IMR-90 (cell line): ENCODE measurements at regions not wholly inside any gene's neighbourhood (a gene's known extent, or its start where the extent isn't known, plus 50 kb on each side); places are given as distances from the start of the nearest gene placed in this dataset.

Source experiments
- ATAC-seq: fragments of 200-7000 bp; cut with Tn5 transposase; 2 replicates; pipeline ENCODE4 v1.9.1; 2020; ENCODE audit warnings: low read depth, mild to moderate bottlenecking, moderate library complexity
- BruUV-seq: library from RNA; stranded (reverse); fragments of 400-500 nt; replicated peaks from 2 replicates; lab custom pipeline; 2021; lab: Mats Ljungman, UMichigan
- CTCF ChIA-PET: fragments of 300-600 bp; formaldehyde crosslinking; extraction: SDS; loops from one replicate; lab custom pipeline; 2021; ENCODE audit warnings: antibody characterized with exemption; lab: Yijun Ruan, JAX
- POLR2A ChIA-PET: fragments of 300-600 bp; sonication (Branson Sonifier 250); formaldehyde crosslinking; loops from one replicate; lab custom pipeline; 2022; ENCODE audit warnings: antibody characterized with exemption; ENCODE audit not compliant: unreplicated experiment; lab: Charles Lee
- DNase-seq: peaks from one replicate; pipeline ENCODE4 v3.0.0; 2013
- H2AFZ ChIP-seq: replicated peaks from 2 replicates; pipeline ENCODE3; 2013; ENCODE audit warnings: low read length, mild to moderate bottlenecking; ENCODE audit not compliant: poor library complexity
- H2AK5ac ChIP-seq: 2 replicates; pipeline ENCODE4 v1.6.1; 2013; ENCODE audit warnings: low read depth, low read length, inconsistent platforms
- H2AK9ac ChIP-seq: replicated peaks from 2 replicates; pipeline ENCODE3; 2013; ENCODE audit warnings: mild to moderate bottlenecking, low read depth, low read length, moderate library complexity; ENCODE audit not compliant: poor library complexity
- H2BK120ac ChIP-seq: 2 replicates; pipeline ENCODE4 v1.6.1; 2013; ENCODE audit warnings: low read depth, low read length, inconsistent platforms
- H2BK15ac ChIP-seq: 3 replicates; pipeline ENCODE4 v1.6.1; 2013; ENCODE audit warnings: low read depth, low read length, inconsistent platforms
- H2BK20ac ChIP-seq: 2 replicates; pipeline ENCODE4 v1.6.1; 2013; ENCODE audit warnings: low read depth, mild to moderate bottlenecking, inconsistent platforms, low read length, moderate library complexity
- H2BK5ac ChIP-seq: 2 replicates; pipeline ENCODE4 v1.6.1; 2013; ENCODE audit warnings: mild to moderate bottlenecking, low read depth, low read length, inconsistent platforms; ENCODE audit not compliant: poor library complexity, severe bottlenecking
- H3K14ac ChIP-seq: replicated peaks from 2 replicates; pipeline ENCODE4 v1.6.1; 2013; ENCODE audit warnings: low read depth, low read length, inconsistent platforms
- H3K18ac ChIP-seq: 2 replicates; pipeline ENCODE4 v1.6.1; 2013; ENCODE audit warnings: low read depth, low read length, control low read depth
- H3K23ac ChIP-seq: 2 replicates; pipeline ENCODE4 v1.6.1; 2013; ENCODE audit warnings: low read depth, low read length, inconsistent platforms
- H3K27ac ChIP-seq: 2 replicates; pipeline ENCODE4 v1.5.1; 2013; ENCODE audit warnings: mild to moderate bottlenecking, control low read depth, low read length; ENCODE audit not compliant: insufficient read depth
- H3K27me3 ChIP-seq: 2 replicates; pipeline ENCODE4 v1.6.1; 2013; ENCODE audit warnings: low read length; ENCODE audit not compliant: control insufficient read depth, insufficient read depth
- H3K36me3 ChIP-seq: 2 replicates; pipeline ENCODE4 v1.6.1; 2013; ENCODE audit warnings: low read length, mixed read lengths; ENCODE audit not compliant: control insufficient read depth, insufficient read depth
- H3K4ac ChIP-seq: 2 replicates; pipeline ENCODE4 v1.6.1; 2013; ENCODE audit warnings: low read depth, low read length, inconsistent platforms
- H3K4me1 ChIP-seq: 2 replicates; pipeline ENCODE4 v1.6.1; 2013; ENCODE audit warnings: low read length, mixed read lengths; ENCODE audit not compliant: control insufficient read depth, insufficient read depth
- H3K4me2 ChIP-seq: 2 replicates; pipeline ENCODE4 v1.6.1; 2013; ENCODE audit warnings: low read depth, mild to moderate bottlenecking, control low read depth, low read length, moderate library complexity
- H3K4me3 ChIP-seq: 2 replicates; pipeline ENCODE4 v1.5.1; 2013; ENCODE audit warnings: low read depth, mild to moderate bottlenecking, control low read depth, low read length, moderate library complexity; ENCODE audit not compliant: insufficient read depth
- H3K56ac ChIP-seq: 2 replicates; pipeline ENCODE4 v1.6.1; 2013; ENCODE audit warnings: low read length, inconsistent platforms; ENCODE audit not compliant: insufficient read depth; ENCODE audit errors: extremely low read depth
- H3K79me1 ChIP-seq, 2 experiments: 2 replicates each; pipeline ENCODE4 v1.6.1; 2013; ENCODE audit warnings: low read length in 2 of 2, inconsistent platforms in 1 of 2, low read depth in 1 of 2
- H3K9ac ChIP-seq: 2 replicates; pipeline ENCODE4 v1.6.1; 2013; ENCODE audit warnings: low read depth, low read length, control low read depth
- H3K9me1 ChIP-seq: 2 replicates; pipeline ENCODE4 v1.6.1; 2013; ENCODE audit warnings: low read length, inconsistent platforms; ENCODE audit not compliant: insufficient read depth
- H3K9me3 ChIP-seq: 2 replicates; pipeline ENCODE4 v1.6.1; 2013; ENCODE audit warnings: low read length; ENCODE audit not compliant: control insufficient read depth, insufficient read depth
- H4K20me1 ChIP-seq: 2 replicates; pipeline ENCODE4 v1.6.1; 2013; ENCODE audit warnings: low read length, inconsistent platforms; ENCODE audit not compliant: insufficient read depth
- H4K5ac ChIP-seq: 2 replicates; pipeline ENCODE4 v1.6.1; 2013; ENCODE audit warnings: mild to moderate bottlenecking, low read depth, low read length, control low read depth
- H4K8ac ChIP-seq, 2 experiments: 2 replicates each; pipeline ENCODE4 v1.6.1; 2013; ENCODE audit warnings: low read depth in 2 of 2, low read length in 2 of 2, control low read depth in 1 of 2, inconsistent platforms in 1 of 2
- H4K91ac ChIP-seq: 2 replicates; pipeline ENCODE4 v1.6.1; 2013; ENCODE audit warnings: low read depth, low read length, inconsistent platforms; ENCODE audit not compliant: insufficient read depth
- BHLHE40 ChIP-seq: fragments of 150-350 bp; IDR thresholded peaks from 2 replicates; pipeline ENCODE4 v1.6.1; 2016; ENCODE audit warnings: mild to moderate bottlenecking, low read depth, low read length
- CTCF ChIP-seq: conservative IDR thresholded peaks from 2 replicates; pipeline ENCODE4 v1.5.1; 2012; ENCODE audit warnings: mild to moderate bottlenecking, low read depth, low read length, improper control_type of control experiment
- ELK1 ChIP-seq: fragments of 150-350 bp; IDR thresholded peaks from 2 replicates; pipeline ENCODE4 v1.6.1; 2016; ENCODE audit warnings: low read depth, mild to moderate bottlenecking, low read length, moderate library complexity, borderline replicate concordance
- FOS ChIP-seq: fragments of 150-350 bp; IDR thresholded peaks from 2 replicates; pipeline ENCODE4 v1.6.1; 2016; ENCODE audit warnings: low read depth, low read length
- MAFK ChIP-seq: IDR thresholded peaks from 2 replicates; pipeline ENCODE4 v1.6.1; 2012; ENCODE audit warnings: low read depth, low read length, improper control_type of control experiment
- MAZ ChIP-seq: IDR thresholded peaks from 2 replicates; pipeline ENCODE4 v1.6.1; 2012; ENCODE audit warnings: low read depth, mild to moderate bottlenecking, low read length, improper control_type of control experiment, moderate library complexity, borderline replicate concordance
- RCOR1 ChIP-seq: IDR thresholded peaks from 2 replicates; pipeline ENCODE4 v1.6.1; 2012; ENCODE audit warnings: mild to moderate bottlenecking, low read length, improper control_type of control experiment; ENCODE audit not compliant: insufficient replicate concordance
- RFX5 ChIP-seq: IDR thresholded peaks from 2 replicates; pipeline ENCODE4 v1.8.0; 2012; ENCODE audit warnings: low read depth, mild to moderate bottlenecking, low read length, moderate library complexity
- WGBS, 2 experiments: methylation state at CpG; one replicate each; pipeline versions ENCODE4 v1.1.5 to v1.1.7; 2013; ENCODE audit warnings: missing lambda C conversion rate in 2 of 2; ENCODE audit not compliant: insufficient read length in 1 of 2; ENCODE audit errors: extremely low coverage in 2 of 2; 5-methylcytosine and 5-hydroxymethylcytosine counted together
- dilution Hi-C: fragments of 300-500 bp; cut with HindIII; formaldehyde crosslinking; loops from one replicate; pipeline ENCODE4 v1.14.3; 2018; ENCODE audit warnings: low sequenced_read_pairs; ENCODE audit not compliant: unreplicated experiment
- in situ Hi-C: fragments of 300-500 bp; cut with MboI; formaldehyde crosslinking; loops from 3 replicates; pipeline ENCODE4 v1.14.3; 2019; ENCODE audit warnings: low sequenced_read_pairs, inconsistent platforms, mixed read lengths
- intact Hi-C: fragments of 100-400 bp; cut with micrococcal nuclease; formaldehyde crosslinking; loops from 2 replicates; pipeline ENCODE4 v1.10.0; 2022

GRCh38 chr12:127239781-127240180 lies 1027.2 kb upstream of the TMEM132C start:
- Histone ChIP-seq H4K91ac (no peak overlapping the region), H2BK120ac (no peak overlapping the region), H3K9ac (no peak overlapping the region), H2AFZ (no peak overlapping the region), H2BK20ac (no peak overlapping the region), H2BK15ac (no peak overlapping the region), H3K9me3 (peaks cover 8% of the 10 kb centered on the region; the same call in 1 of the 2 replicates), H3K4me1 (no peaks in the 10 kb centered on the region), H4K8ac (no peak overlapping the region), H3K56ac (no peak overlapping the region), H3K27me3 (no peaks in the 10 kb centered on the region), H3K4ac (no peak overlapping the region), H3K4me3 (no peak overlapping the region), H3K27ac (no peak overlapping the region), H2AK5ac (no peak overlapping the region), H4K20me1 (no peaks in the 10 kb centered on the region), H3K79me1 (no peaks in the 10 kb centered on the region), H3K36me3 (no peaks in the 10 kb centered on the region), H4K5ac (no peak overlapping the region), H3K9me1 (no peaks in the 10 kb centered on the region), H2BK5ac (no peak overlapping the region), H3K4me2 (no peak overlapping the region), H3K18ac (no peak overlapping the region), H2AK9ac (no peak overlapping the region), H3K23ac (no peak overlapping the region), H3K14ac (no peak overlapping the region)
- POLR2A ChIA-PET: no interaction called here
- TF ChIP-seq BHLHE40 (no peak), RCOR1 (no peak), ELK1 (no peak), RFX5 (no peak), CTCF (no peak), FOS (no peak), MAZ (no peak), MAFK (no peak)
- dilution Hi-C loops: no loop called here
- BruUV-seq: no TSS peak
- 63% methylated on average over 4 of the region's 6 CpGs; no CpG with 5 or more reads in 1 of the 2 experiments for WGBS, 2 experiments
- in situ Hi-C loops: no loop called here
- DNase-seq: no peak
- CTCF ChIA-PET: no interaction called here
- intact Hi-C loops: no loop called here
- ATAC-seq: no peak
